ENCODE measurements at regions not wholly inside any gene's neighbourhood (a gene's known extent, or its start where the extent isn't known, plus 50 kb on each side); places are given as distances from the start of the nearest gene placed in this dataset.
A peak's percentile ranks its signal among the peaks of the same experiment; 100 is the strongest.

- no peak for TF ChIP-seq CTCF (IDR thresholded peaks at IDR 0.05; ENCODE audit: insufficient read depth, low read length, poor library complexity, severe bottlenecking)
- Histone ChIP-seq H3K27me3 (replicated peaks; ENCODE audit: control insufficient read depth, insufficient read depth, low read length) (no peaks in the 10 kb centered on the region), H3K4me3 (replicated peaks; ENCODE audit: low read depth, low read length) (no peak overlapping the region), H3K36me3 (ENCODE audit: control insufficient read depth, insufficient read depth, low read length) (no peaks in the 10 kb centered on the region)
- no peak for DNase-seq (ENCODE audit: extremely low read depth, insufficient read length)
Observed at GRCh38 chr5:120207129-120207528, 257.0 kb upstream of the PRR16 start.

GRCh38 chr5:120217001-120217400 lies 247.1 kb upstream of the PRR16 start:
- Histone ChIP-seq H3K36me3 (ENCODE audit: control insufficient read depth, insufficient read depth, low read length) (no peaks in the 10 kb centered on the region), H3K4me3 (replicated peaks; ENCODE audit: low read depth, low read length) (no peak overlapping the region), H3K27me3 (replicated peaks; ENCODE audit: control insufficient read depth, insufficient read depth, low read length) (no peaks in the 10 kb centered on the region)
- no peak for TF ChIP-seq CTCF (IDR thresholded peaks at IDR 0.05; ENCODE audit: insufficient read depth, low read length, poor library complexity, severe bottlenecking)
- no peak for DNase-seq (ENCODE audit: extremely low read depth, insufficient read length)

- no peak for TF ChIP-seq CTCF (IDR thresholded peaks at IDR 0.05; ENCODE audit: insufficient read depth, low read length, poor library complexity, severe bottlenecking)
- H3K27me3 ChIP-seq (replicated peaks; ENCODE audit: control insufficient read depth, insufficient read depth, low read length), result no peaks in the 10 kb centered on the region
- H3K36me3 ChIP-seq (ENCODE audit: control insufficient read depth, insufficient read depth, low read length), result no peaks in the 10 kb centered on the region
- no peak for DNase-seq (ENCODE audit: extremely low read depth, insufficient read length)
- no peak overlapping the region for H3K4me3 ChIP-seq (replicated peaks; ENCODE audit: low read depth, low read length)
Observed at GRCh38 chr5:120219988-120220387, 244.1 kb upstream of the PRR16 start.

GRCh38 chr5:120225524-120225923 lies 238.6 kb upstream of the PRR16 start:
- Histone ChIP-seq H3K27me3 (replicated peaks; ENCODE audit: control insufficient read depth, insufficient read depth, low read length) (no peaks in the 10 kb centered on the region), H3K4me3 (replicated peaks; ENCODE audit: low read depth, low read length) (no peak overlapping the region), H3K36me3 (ENCODE audit: control insufficient read depth, insufficient read depth, low read length) (no peaks in the 10 kb centered on the region)
- no peak for TF ChIP-seq CTCF (IDR thresholded peaks at IDR 0.05; ENCODE audit: insufficient read depth, low read length, poor library complexity, severe bottlenecking)
- DNase-seq (ENCODE audit: extremely low read depth, insufficient read length), result no peak

- no peak for DNase-seq (ENCODE audit: extremely low read depth, insufficient read length)
- H3K27me3 ChIP-seq (replicated peaks; ENCODE audit: control insufficient read depth, insufficient read depth, low read length), result no peaks in the 10 kb centered on the region
- TF ChIP-seq CTCF (IDR thresholded peaks at IDR 0.05; ENCODE audit: insufficient read depth, low read length, poor library complexity, severe bottlenecking), result peak; percentile 5
- no peak overlapping the region for H3K4me3 ChIP-seq (replicated peaks; ENCODE audit: low read depth, low read length)
- no peaks in the 10 kb centered on the region for H3K36me3 ChIP-seq (ENCODE audit: control insufficient read depth, insufficient read depth, low read length)
Observed at GRCh38 chr5:120228262-120229031, 235.7 kb upstream of the PRR16 start.

GRCh38 chr5:120229036-120229435 lies 235.1 kb upstream of the PRR16 start:
- DNase-seq (ENCODE audit: extremely low read depth, insufficient read length), result no peak
- no peak for TF ChIP-seq CTCF (IDR thresholded peaks at IDR 0.05; ENCODE audit: insufficient read depth, low read length, poor library complexity, severe bottlenecking)
- no peaks in the 10 kb centered on the region for H3K36me3 ChIP-seq (ENCODE audit: control insufficient read depth, insufficient read depth, low read length)
- H3K27me3 ChIP-seq (replicated peaks; ENCODE audit: control insufficient read depth, insufficient read depth, low read length), result no peaks in the 10 kb centered on the region
- no peak overlapping the region for H3K4me3 ChIP-seq (replicated peaks; ENCODE audit: low read depth, low read length)

Data from GM06990 (cell line).